Fibroblast of the aortic adventitia (primary cell): ENCODE measurements at regions not wholly inside any gene's neighbourhood (a gene's known extent, or its start where the extent isn't known, plus 50 kb on each side); places are given as distances from the start of the nearest gene placed in this dataset.
A peak's percentile ranks its signal among the peaks of the same experiment; 100 is the strongest.

Experiments
- DNase-seq: peaks from one replicate; pipeline ENCODE4 v3.0.0-alpha.2; 2010; ENCODE audit warnings: low read depth
- H3K4me3 ChIP-seq: 2 replicates; pipeline ENCODE4 v1.5.1; 2011; ENCODE audit warnings: low read depth, mild to moderate bottlenecking, control low read depth, low read length, moderate library complexity
- TF ChIP-seq, protein P1 (sequence below): IDR thresholded peaks from 2 replicates; pipeline ENCODE4 v1.5.1; 2011; ENCODE audit warnings: mild to moderate bottlenecking, low read length, control low read depth, inconsistent platforms; ENCODE audit not compliant: insufficient read depth

DNA sequence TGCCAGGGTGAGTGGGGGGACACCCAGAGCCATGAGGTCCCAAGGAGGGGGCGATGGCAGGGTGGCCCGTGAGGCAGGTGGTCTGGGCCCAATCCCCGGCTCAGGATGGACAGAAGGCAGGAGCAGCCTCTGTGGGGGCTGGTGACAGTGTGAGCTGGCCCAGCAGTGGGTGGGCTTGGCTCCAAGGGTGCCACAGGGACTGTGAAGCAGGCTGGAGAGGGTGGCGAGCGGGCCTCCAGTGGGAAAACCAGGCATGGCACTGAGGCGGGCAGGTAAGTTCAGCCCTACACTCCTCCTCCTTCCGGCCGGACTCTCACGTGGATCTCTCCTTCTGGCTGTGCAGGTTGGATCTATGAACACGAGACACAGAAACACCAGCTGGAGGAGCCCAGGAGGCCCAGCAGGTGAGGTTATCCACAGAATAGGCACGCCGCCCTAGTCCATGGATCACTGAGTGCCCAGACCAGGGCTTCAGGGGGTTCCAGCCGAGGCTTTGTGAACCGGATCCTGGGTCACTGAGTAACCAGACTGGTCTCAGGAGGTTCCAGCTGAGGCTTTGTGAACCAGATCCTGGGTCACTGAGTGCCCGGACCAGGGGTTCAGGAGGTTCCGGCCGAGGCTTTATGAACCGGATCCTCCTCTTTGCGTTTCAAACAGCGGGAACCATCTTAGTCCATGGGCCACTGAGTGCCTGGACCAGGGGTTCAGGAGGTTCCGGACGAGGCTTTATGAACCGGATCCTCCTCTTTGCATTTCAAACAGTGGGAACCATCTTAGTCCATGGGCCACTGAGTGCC is 76.4 kb upstream of the BHLHE23 start:
- TF ChIP-seq, protein P1, sequence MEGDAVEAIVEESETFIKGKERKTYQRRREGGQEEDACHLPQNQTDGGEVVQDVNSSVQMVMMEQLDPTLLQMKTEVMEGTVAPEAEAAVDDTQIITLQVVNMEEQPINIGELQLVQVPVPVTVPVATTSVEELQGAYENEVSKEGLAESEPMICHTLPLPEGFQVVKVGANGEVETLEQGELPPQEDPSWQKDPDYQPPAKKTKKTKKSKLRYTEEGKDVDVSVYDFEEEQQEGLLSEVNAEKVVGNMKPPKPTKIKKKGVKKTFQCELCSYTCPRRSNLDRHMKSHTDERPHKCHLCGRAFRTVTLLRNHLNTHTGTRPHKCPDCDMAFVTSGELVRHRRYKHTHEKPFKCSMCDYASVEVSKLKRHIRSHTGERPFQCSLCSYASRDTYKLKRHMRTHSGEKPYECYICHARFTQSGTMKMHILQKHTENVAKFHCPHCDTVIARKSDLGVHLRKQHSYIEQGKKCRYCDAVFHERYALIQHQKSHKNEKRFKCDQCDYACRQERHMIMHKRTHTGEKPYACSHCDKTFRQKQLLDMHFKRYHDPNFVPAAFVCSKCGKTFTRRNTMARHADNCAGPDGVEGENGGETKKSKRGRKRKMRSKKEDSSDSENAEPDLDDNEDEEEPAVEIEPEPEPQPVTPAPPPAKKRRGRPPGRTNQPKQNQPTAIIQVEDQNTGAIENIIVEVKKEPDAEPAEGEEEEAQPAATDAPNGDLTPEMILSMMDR: no peak
- DNase-seq: no peak
- H3K4me3 ChIP-seq: no peak overlapping the region

DNA sequence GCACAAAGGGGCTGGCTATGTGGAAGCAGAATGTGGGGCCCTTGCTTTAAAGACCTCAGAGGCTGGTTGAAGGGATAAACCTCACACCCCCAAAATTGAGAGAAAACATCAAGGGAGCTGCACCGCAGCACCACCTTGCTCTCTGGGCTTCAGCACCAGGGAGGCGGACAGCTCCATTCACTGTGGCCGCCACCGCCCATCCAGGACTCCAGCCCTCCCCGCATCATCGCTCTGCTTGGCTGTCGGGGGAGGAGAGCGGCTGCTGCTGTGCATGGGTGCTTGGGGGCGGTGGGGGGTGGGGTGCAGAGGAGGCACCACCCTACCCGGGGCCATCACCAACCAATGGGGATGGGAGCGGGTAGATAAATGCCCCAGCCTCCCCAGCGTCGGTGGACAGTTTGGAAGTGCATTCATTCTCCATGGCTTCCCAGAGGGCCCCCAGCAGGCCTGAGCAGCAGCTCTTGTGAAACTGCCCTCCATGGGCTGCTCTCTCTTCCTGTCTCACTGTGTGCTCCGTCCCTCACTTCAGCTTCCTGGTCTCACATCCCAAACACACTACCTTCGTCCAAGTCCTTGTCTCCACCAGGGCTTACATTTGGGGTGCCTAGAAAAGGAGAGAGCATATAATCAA is 75.7 kb upstream of the BHLHE23 start:
- no peak overlapping the region for H3K4me3 ChIP-seq
- DNase-seq: peak; percentile 35
- TF ChIP-seq, protein P1: no peak

DNA sequence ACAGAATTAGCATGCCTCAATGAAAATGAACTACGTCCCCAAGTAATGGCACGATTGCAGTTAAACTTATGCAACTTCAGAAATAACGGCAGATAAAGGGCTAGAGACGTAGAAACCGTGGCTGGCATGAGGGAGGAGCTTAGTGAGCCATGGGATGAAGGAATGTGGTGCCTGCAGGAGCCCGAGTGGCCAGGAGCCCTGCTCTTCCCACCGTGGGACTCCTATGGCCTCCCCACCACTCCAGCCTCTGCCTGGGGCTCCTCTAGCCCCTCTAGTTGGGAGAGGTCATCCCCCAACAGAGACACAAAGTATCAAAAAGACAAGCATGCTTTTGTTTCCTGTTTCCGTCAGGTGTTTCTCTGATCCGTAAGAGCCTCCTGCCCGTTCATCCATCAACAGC is 75.1 kb upstream of the BHLHE23 start:
- TF ChIP-seq, protein P1: no peak
- DNase-seq: no peak
- no peak overlapping the region for H3K4me3 ChIP-seq

DNA sequence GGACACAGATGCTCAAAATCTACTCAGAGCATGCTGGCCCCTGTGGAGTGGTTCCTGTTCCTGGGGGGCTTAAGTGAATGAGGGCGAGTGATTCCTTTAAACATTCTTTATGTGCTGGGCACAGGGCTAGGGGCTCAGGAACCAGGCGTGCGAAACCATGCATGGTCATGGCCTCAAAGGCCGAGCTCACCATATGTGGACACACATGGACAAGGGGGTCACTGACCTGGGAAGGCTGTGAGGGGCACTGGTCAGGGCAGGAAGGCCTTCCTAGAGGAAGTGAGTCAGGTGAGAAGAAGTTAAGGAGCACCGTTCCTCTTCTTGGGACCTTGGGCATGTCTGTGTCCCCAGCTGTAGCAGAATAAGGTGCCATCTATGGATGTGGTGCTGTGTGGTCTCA is 74.6 kb upstream of the BHLHE23 start:
- H3K4me3 ChIP-seq: no peak overlapping the region
- no peak for DNase-seq
- TF ChIP-seq, protein P1: no peak

DNA sequence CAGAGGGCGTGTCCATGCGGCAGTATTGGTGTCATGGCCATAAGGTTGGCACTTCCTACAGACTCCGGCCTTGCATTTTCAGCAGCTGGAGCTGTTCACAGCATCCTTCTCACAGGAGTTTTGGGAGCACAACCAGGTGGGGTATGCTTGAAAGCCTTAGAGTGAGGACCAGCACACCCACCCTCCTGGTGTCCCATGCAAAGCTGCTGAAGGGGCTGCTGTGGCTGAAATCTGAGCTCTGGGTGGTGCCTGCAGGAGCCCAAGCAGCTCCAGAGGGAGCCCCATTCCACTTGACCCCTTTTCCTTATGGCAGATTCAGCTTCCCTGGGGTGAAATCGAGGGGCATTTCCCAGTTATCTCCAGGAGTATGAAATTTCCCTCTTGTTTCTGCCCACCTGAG is 74.0 kb upstream of the BHLHE23 start:
- no peak for DNase-seq
- TF ChIP-seq, protein P1: no peak

DNA sequence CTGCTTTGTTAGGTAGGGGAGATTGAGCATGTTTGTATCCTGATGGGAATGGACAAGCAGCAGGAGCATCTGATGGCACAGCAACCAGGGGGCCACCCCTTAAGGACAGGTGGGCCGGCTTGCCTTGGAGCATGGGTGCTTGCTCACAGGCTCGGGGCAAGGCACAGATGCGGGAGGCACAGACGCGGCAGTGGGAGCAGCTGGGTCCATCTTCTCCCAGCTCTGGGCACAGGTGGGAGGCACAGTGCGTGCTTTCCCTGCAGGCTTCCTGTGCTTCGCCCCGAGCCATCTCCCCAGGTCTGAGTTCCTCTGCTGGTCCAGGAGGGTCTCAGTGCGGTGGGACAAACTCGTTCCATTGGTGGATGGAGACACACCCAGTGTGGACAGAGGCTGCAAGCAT is 73.6 kb upstream of the BHLHE23 start:
- TF ChIP-seq, protein P1: no peak
- no peak for DNase-seq
- no peak overlapping the region for H3K4me3 ChIP-seq

More for the DNA sequence above, 74.0 kb upstream of the BHLHE23 start:
- no peak overlapping the region for H3K4me3 ChIP-seq
